Activated T-cell treated with anti-CD3 and anti-CD28 coated beads, Interleukin-2, amount 50 U/mL, for 1 hour (primary cell): ENCODE measurements at regions not wholly inside any gene's neighbourhood (a gene's known extent, or its start where the extent isn't known, plus 50 kb on each side); places are given as distances from the start of the nearest gene placed in this dataset.
"Not testable (repeated sequence)": the region's sequence is repeated elsewhere in the genome, so short reads cannot be mapped to it uniquely, and the experiment has no call there.

Experiments
- DNase-seq: peaks from one replicate; pipeline ENCODE4 v3.0.0-alpha.2; 2020

- no peak for DNase-seq
Observed at GRCh38 chr18:1149709-1150108, 245.0 kb downstream of the ADCYAP1 start.

- DNase-seq, result no peak
Observed at GRCh38 chr18:1150344-1150743, 245.7 kb downstream of the ADCYAP1 start.

GRCh38 chr18:1152958-1153357 is 248.3 kb downstream of the ADCYAP1 start:
- DNase-seq, result not testable (repeated sequence)

GRCh38 chr18:1173593-1173992 is 268.9 kb downstream of the ADCYAP1 start:
- DNase-seq, result no peak

GRCh38 chr18:1177232-1177631 is 272.6 kb downstream of the ADCYAP1 start:
- DNase-seq, result no peak

DNA sequence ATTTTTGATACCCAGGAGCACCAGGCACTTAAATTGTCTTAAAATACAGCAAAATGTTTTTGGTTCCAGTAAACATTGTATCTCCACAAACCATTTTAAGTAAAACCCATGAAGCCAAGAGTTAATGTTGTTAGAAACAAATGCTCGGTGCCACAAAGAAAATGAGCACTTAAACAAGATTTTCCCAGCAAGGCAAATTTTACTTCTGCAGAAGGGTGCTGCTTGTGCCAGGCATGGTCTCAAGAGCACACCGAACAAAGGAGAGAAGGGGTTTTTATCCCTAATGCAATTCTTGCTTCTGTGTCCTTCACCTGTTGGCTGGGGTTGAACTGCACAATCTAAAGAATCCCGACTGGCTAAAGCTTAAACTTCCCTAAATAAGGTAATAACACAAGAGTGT is 286.7 kb downstream of the ADCYAP1 start:
- DNase-seq, result no peak

DNA sequence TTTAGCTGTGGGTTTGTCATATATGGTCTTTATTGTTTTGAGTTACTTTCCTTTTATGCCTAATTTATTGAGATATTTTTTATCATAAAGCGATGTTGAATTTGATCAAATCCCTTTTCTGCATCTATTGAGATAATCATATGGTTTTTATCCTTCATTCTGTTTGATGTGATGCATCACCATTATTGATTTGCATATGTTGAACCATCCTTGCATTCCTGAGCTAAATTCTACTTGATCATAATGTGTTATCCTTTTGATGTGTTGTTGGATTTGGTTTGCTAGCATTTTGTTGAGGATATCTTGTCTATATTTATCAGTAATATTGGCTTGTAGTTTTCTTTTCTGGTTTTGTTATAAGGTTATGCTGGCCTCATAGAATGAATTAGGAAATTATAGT is 308.5 kb downstream of the ADCYAP1 start:
- DNase-seq, result no peak

- no peak for DNase-seq
Observed at GRCh38 chr18:1222880-1223279, 318.2 kb downstream of the ADCYAP1 start.

DNA sequence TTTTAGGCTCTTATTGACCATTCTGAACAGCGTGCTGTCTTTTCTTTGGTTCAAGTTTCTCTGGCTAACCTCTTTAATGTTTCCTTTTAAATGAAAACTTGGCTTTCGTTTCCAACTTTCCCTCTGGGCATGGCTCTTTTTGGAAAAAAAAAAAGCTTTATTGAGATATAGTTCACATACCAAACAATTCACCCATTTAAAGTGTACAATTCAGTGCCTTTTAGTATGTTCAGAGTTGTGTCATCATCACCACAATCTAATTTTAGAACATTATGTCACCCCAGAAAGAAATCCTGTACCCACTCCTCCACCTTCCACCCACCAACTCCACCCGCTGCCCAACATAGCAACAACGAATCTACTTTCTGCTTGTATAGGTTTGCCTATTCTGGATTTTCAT is 322.4 kb downstream of the ADCYAP1 start:
- no peak for DNase-seq

GRCh38 chr18:1229634-1230033 is 325.0 kb downstream of the ADCYAP1 start:
- DNase-seq, result no peak

GRCh38 chr18:1232867-1233266 is 328.2 kb downstream of the ADCYAP1 start:
- no peak for DNase-seq

DNA sequence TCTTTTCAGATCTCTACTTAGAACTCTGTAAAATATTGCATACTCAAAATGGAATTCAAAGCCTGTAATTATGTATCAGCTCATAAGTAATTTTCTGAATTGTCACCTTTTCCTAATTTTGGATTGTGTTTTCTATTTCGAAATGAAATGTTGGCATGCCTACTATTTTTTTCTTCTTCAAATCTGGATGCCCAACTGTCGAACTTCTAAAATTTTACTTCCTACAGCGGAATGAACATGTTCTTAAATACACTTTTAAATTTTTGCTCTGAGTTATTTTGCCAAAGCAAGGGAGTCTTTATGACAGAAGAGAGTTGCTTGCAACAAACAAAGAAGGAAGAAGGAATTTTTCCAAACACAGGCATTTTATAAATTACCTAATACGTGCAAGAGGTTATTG is 336.0 kb downstream of the ADCYAP1 start:
- DNase-seq, result no peak

DNA sequence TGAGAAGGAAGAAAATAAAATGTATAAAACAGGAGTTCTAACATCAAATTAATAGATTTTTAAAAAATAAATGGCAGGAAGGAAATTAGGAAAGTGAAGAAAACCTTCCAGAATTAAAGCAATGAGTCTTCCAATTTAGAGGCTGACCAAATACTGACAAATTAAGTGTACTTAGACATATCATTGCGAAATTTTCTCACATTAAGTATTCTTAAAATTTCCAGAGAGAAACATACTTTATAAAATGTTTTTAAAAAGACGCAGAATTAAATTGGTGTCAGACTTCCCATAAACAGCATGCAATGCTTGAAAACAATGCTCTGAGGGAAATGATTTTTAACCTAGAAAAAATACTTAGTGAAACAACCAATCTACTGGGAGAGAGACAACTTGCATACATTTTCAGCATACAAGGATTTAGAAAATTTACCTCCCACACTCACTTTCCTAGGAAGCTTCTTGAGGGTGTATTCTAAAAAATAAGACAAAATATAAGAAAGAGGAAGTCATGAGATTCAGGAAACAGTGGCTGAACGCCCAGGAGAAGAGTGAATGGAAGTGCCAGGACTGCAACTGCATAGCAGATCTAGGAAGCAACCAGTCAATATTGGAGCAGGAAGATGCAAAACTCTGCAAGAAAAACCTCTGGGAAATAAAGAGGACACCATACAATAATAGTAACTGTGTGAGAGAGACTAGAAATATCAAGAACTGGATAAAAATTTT is 339.9 kb downstream of the ADCYAP1 start:
- no peak for DNase-seq

DNA sequence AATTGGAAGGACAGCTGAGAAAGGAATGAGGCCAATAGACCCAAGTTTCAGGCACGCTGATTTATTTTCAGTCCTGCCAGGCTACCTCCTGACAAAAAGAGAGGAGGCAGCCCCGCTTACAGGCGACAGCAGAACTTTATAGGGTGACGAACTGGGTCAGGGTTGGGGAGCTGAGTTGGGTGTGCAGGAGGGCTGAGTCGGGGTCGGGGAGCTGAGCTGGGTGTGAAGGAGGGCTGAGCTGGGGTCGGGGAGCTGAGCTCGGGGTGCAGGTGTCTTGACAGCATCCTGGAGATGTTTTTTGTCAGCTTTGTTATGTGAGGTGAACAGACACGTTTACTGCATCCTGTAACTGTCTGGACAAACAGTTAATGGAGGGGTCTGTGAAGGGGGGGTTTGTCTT is 342.2 kb downstream of the ADCYAP1 start:
- no peak for DNase-seq

DNA sequence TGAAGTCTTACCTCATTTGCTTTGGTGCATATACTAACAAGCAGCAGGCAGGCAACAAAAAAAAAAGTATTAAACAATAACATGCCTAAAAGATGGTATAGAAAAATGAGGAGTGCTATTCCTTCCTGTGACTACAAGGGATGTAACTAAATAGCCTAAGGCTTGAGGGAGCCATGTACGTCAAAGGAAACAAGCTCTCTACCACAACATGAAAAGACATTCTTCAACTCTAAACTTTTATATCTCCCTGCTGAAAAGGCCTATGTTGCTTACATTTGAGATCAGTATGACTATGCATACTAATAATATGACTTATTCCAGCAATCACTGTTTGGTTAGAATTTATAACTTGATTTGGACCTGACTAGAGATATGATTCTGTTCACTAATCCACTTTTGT is 347.9 kb downstream of the ADCYAP1 start:
- DNase-seq, result no peak

DNA sequence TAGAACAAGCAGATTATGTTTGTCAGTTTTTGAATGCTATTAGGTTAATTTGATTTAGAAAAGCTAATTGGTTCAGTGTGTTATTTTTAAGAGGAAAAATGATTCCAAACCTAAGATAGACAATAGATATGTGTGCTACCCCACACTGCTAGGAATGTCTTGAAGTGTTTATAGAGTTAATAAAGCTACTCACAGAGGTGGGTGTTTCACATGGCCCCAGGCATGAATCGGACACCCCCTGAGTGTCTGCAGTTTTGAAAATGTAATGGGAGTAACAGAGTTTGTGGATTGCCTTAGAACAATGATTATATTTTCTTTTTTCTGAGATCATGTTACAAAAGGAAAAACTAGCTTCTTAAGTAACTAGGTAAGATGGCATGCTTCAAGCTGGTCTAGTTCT is 348.3 kb downstream of the ADCYAP1 start:
- no peak for DNase-seq

DNA sequence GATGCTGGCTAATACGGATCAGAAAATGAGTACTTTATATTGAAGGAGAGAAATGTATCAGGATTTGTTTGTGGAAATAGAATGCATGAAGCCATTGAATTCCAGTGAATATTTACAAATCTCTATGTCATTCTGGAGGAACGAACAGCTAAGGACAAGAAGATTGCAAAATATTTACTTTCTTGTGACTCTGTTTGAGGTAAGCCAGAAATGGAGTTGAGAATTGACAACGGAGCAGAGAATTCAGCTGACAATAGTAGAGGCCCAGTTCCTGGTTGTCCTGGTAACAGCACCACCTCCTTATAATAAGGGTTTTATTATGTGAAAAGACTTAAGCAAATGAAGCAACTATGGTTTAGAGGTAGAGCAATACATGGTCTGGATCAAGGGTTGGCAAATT is 349.2 kb downstream of the ADCYAP1 start:
- DNase-seq, result no peak

- no peak for DNase-seq
Observed at GRCh38 chr18:1261054-1261453, 356.4 kb downstream of the ADCYAP1 start.

DNA sequence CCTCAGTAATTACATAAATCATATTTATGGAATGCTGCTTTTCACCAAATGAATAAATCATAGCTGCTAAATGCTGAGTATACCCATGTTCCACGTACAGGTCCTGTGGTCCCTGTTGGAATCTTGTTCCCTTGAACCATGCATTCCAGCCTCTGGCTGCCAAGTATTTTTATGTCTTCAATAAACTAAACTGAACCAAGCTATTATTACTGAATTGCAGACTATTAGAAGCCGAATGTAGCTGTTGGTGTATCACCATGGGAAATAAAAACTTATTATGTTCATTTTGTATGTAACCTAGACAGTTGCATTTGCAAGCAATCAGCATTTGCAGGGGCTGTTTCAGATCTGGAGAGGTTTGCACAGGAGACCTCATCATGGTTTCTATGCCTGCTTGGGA is 362.4 kb downstream of the ADCYAP1 start:
- DNase-seq, result no peak

DNA sequence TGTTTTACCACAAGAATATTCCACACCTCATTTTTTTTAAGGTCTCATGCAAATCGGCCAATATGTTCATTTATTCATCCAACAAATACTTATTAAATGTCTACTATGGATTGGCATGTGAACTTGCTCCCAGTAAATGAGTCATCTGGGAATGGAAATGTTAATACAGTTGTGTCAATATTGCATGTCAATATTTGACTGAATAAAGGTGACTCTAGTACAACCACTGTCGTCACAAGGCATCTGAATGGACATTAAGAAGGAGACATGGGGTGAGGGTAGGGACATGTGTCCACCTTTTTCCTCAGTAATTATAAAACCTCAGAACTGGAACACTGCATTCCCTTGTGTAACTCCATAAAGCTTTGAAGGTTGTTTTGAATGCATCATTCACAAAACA is 365.4 kb downstream of the ADCYAP1 start:
- DNase-seq, result no peak

- DNase-seq, result no peak
Observed at GRCh38 chr18:1273469-1273868, 368.8 kb downstream of the ADCYAP1 start.

DNA sequence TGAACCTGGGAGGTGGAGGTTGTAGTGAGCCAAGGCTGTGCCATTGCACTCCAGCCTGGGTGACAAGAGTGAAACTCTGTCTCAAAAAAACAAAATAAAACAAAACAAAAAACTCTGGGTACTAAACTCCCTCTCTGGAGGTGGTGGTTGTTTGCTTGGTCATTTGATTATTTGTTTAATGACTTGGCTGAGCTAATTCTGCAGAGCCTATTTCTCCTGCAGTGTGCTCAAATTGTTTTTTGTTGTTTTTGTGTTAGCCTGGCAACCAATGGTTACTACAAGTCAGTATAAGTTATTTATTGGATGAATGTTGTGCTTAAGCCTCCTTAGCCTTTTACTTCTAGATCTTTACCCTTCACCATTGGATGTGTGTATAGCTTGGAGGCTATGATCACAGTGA is 387.5 kb downstream of the ADCYAP1 start:
- no peak for DNase-seq

DNA sequence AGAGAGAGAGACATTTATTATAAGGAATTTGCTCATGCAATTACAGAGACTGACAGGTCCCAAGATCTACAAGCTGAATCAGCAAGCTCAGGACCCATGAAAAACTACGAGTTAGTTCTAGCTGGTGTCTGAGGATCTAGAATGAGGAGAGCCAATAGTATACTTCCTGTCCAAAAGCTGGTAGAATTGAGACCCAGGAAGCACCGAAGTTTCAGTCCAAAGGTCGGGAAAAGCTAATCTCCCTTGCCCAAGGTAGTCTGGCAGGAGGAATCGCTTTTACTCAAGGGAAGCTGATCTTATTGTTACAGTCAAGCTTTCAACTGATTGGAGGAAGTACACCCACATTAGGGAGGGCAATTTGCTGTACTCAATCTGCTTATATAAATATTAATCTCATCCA is 389.6 kb downstream of the ADCYAP1 start:
- DNase-seq, result no peak

- no peak for DNase-seq
Observed at GRCh38 chr18:1296237-1296636, 391.6 kb downstream of the ADCYAP1 start.

DNA sequence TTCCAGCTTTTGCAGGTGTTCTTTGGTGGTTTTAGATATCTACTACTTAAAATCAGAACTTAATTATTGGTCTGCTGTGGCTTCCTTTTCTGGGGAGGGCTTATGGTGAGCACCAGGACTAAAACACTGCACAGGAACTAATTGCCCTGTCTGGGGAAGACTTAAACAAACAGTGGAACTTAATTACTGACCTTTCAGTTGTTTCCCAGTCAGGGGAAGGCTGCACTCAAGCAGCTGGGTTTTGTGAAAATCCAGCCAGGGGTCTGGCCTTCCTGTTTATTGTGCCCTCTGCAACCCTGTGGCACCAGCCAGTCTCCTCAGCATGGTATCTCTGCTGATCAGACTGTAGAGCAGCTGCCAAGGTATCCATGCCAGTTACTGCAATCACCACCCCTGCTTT is 398.2 kb downstream of the ADCYAP1 start:
- no peak for DNase-seq
